ENCODE measurements at regions not wholly inside any gene's neighbourhood (a gene's known extent, or its start where the extent isn't known, plus 50 kb on each side); places are given as distances from the start of the nearest gene placed in this dataset.

DNA sequence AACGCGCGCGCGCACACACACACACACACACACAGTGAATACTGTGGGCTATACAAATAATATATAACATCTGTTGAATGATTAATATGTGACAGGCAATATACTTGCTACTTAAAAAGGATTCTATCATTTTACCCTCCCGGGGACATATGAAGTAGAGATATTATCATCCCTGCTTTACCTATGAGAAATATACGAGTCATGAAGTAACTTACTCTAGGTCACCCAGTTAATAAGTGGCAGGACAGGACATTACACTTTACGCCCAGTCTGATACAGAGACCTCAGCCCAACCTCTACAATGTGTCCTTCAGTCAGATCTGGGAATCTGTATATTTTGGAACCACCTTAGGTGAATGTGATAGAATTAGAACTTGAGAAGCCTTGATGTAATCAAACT lies 55.4 kb downstream of the CCDC54 start:
- no peak for DNase-seq (ENCODE audit: low read depth, low spot score)
- Histone ChIP-seq H3K4me3 (replicated peaks in 1 of 3; ENCODE audit: insufficient read depth in 1 of 3, low read depth in 1 of 3, low read length in 3 of 3) (no peak overlapping the region), H3K9ac (replicated peaks; ENCODE audit: extremely low read depth, insufficient read depth, low read length) (no peak overlapping the region), H3K79me2 (ENCODE audit: control insufficient read depth, insufficient read depth, low read length) (no peaks in the 10 kb centered on the region), H2AFZ (ENCODE audit: low read depth, low read length) (no peak overlapping the region), H4K20me1 (replicated peaks; ENCODE audit: control insufficient read depth, extremely low read depth, insufficient read depth, low read length) (no peaks in the 10 kb centered on the region), H3K9me1 (replicated peaks; ENCODE audit: control insufficient read depth, extremely low read depth, insufficient read depth, low read length) (no peaks in the 10 kb centered on the region), H3K27ac (ENCODE audit: insufficient read depth, low read depth, low read length) (no peak overlapping the region), H3K27me3 (ENCODE audit: control insufficient read depth in 2 of 2, insufficient read depth in 2 of 2, low read length in 2 of 2) (peaks cover 3% of the 10 kb centered on the region in 2 experiments), H3K36me3 (ENCODE audit: control insufficient read depth in 2 of 2, extremely low read depth in 1 of 2, insufficient read depth in 2 of 2, low read length in 2 of 2) (no peaks in the 10 kb centered on the region), H3K9me3 (replicated peaks; ENCODE audit: control insufficient read depth, insufficient read depth, low read length) (no peaks in the 10 kb centered on the region), H3K4me1 (ENCODE audit: control insufficient read depth, extremely low read depth, insufficient read depth, low read length) (peaks cover 20% of the 10 kb centered on the region), H3K4me2 (ENCODE audit: insufficient read depth, low read length) (peak overlapping the region; percentile 99)
- ChIA-PET POLR2A (no interaction called here), CTCF (interaction anchor here (0.5 to 5.5 kb wide), 3 partner anchors 14 to 159 kb away, joined by 3 to 77 read pairs (median 4); no protein-coding TSS in a partner anchor)
- intact Hi-C loops (cut with micrococcal nuclease), result loop anchor here (10.0 kb wide), 1 partner anchor 232 kb away; no protein-coding TSS in a partner anchor
- TF ChIP-seq GATA2 (IDR thresholded peaks at IDR 0.05; ENCODE audit: insufficient read depth, insufficient read length, low read depth, low read length) (no peak), MYC (IDR thresholded peaks at IDR 0.05; ENCODE audit: low read depth, low read length) (no peak), POLR2AphosphoS5 (IDR thresholded peaks at IDR 0.05; ENCODE audit: insufficient read depth, low read depth, low read length) (no peak), FOS (IDR thresholded peaks at IDR 0.05; ENCODE audit: borderline replicate concordance, insufficient read depth, low read length) (no peak), JUN (IDR thresholded peaks at IDR 0.05; ENCODE audit: borderline replicate concordance, insufficient read depth, insufficient read length, low read depth) (no peak), EZH2 (IDR thresholded peaks at IDR 0.05; ENCODE audit: borderline replicate concordance, low read depth, low read length, severe bottlenecking) (no peak), POLR2A (IDR thresholded peaks at IDR 0.05; ENCODE audit: low read depth, low read length) (no peak)
- TF ChIP-seq, protein P1, sequence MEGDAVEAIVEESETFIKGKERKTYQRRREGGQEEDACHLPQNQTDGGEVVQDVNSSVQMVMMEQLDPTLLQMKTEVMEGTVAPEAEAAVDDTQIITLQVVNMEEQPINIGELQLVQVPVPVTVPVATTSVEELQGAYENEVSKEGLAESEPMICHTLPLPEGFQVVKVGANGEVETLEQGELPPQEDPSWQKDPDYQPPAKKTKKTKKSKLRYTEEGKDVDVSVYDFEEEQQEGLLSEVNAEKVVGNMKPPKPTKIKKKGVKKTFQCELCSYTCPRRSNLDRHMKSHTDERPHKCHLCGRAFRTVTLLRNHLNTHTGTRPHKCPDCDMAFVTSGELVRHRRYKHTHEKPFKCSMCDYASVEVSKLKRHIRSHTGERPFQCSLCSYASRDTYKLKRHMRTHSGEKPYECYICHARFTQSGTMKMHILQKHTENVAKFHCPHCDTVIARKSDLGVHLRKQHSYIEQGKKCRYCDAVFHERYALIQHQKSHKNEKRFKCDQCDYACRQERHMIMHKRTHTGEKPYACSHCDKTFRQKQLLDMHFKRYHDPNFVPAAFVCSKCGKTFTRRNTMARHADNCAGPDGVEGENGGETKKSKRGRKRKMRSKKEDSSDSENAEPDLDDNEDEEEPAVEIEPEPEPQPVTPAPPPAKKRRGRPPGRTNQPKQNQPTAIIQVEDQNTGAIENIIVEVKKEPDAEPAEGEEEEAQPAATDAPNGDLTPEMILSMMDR (IDR thresholded peaks at IDR 0.05; ENCODE audit: extremely low read depth in 1 of 2, insufficient read depth in 1 of 2, low read depth in 1 of 2, low read length in 2 of 2), result no peak
- TF ChIP-seq, protein P2, sequence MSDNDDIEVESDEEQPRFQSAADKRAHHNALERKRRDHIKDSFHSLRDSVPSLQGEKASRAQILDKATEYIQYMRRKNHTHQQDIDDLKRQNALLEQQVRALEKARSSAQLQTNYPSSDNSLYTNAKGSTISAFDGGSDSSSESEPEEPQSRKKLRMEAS (IDR thresholded peaks at IDR 0.05; ENCODE audit: insufficient read depth, insufficient read length), result no peak
- BruUV-seq (replicated peaks), result no TSS peak
- no peak for FAIRE-seq
- dilution Hi-C loops (cut with MboI; ENCODE audit: extremely low pct_ligation_motif_present, low sequenced_read_pairs), result no loop called here

Data from endothelial cell of umbilical vein (primary cell).